SK-N-SH (cell line): ENCODE measurements at regions not wholly inside any gene's neighbourhood (a gene's known extent, or its start where the extent isn't known, plus 50 kb on each side); places are given as distances from the start of the nearest gene placed in this dataset.

ENCODE experiments used
- CTCF ChIA-PET: fragments of 300-600, 350-600 bp; formaldehyde crosslinking; extraction: SDS; loops from one replicate; lab custom pipeline; 2021; lab: Yijun Ruan, JAX
- POLR2A ChIA-PET: fragments of 350-600 bp; sonication (Branson Sonifier 250); formaldehyde crosslinking; extraction: SDS; loops from one replicate; lab custom pipeline; 2020; ENCODE audit warnings: antibody characterized with exemption, inconsistent platforms; lab: Yijun Ruan, JAX
- DNase-seq: peaks from one replicate; pipeline ENCODE4 v3.0.0; 2012
- H2AFZ ChIP-seq: fragments of 200-600 bp; sonication (generic); 2 replicates; pipeline ENCODE4 v1.8.1; 2016; ENCODE audit warnings: antibody characterized with exemption, mild to moderate bottlenecking, low read depth
- H3F3A ChIP-seq: fragments of 200-600 bp; sonication (generic); replicated peaks from 2 replicates; pipeline ENCODE3; 2016; ENCODE audit warnings: antibody characterized with exemption, mild to moderate bottlenecking; ENCODE audit not compliant: insufficient read depth
- H3K27ac ChIP-seq, 2 experiments: fragments of 200-500 bp in 1 of 2; fragments of 200-600 bp in 1 of 2; sonication (Bioruptor generic) in 1 of 2; sonication (generic), shearing (Covaris generic) in 1 of 2; 2 replicates each; pipeline versions ENCODE4 v1.5.1 to v1.6.1; 2014 to 2016; ENCODE audit warnings: low read depth in 2 of 2, inconsistent platforms in 1 of 2, low read length in 1 of 2, mild to moderate bottlenecking in 1 of 2, mixed read lengths in 1 of 2
- H3K27me3 ChIP-seq: fragments of 200-600 bp; sonication (generic), shearing (Covaris generic); 2 replicates; pipeline ENCODE4 v1.6.1; 2016; ENCODE audit warnings: mixed run types; ENCODE audit not compliant: insufficient read depth
- H3K36me3 ChIP-seq, 2 experiments: fragments of 200-500 bp in 1 of 2; fragments of 200-600 bp in 1 of 2; sonication (Bioruptor generic) in 1 of 2; sonication (generic) in 1 of 2; replicated peaks in 1 of 2; 2 replicates each; pipeline versions ENCODE3 to v1.5.1; 2014 to 2016; ENCODE audit warnings: low read length in 1 of 2, mild to moderate bottlenecking in 1 of 2; ENCODE audit not compliant: insufficient read depth in 2 of 2, control insufficient read depth in 1 of 2
- H3K4me1 ChIP-seq, 2 experiments: fragments of 200-500 bp in 1 of 2; fragments of 200-600 bp in 1 of 2; sonication (Bioruptor generic) in 1 of 2; sonication (generic), shearing (Covaris generic) in 1 of 2; 2 replicates each; pipeline versions ENCODE4 v1.5.1 to v1.6.1; 2014 to 2016; ENCODE audit warnings: low read depth in 1 of 2, low read length in 1 of 2, mixed run types in 1 of 2; ENCODE audit not compliant: insufficient read depth in 2 of 2, control insufficient read depth in 1 of 2
- H3K4me2 ChIP-seq: fragments of 200-600 bp; sonication (generic), shearing (Covaris generic); 2 replicates; pipeline ENCODE4 v1.6.1; 2017; ENCODE audit warnings: mixed run types
- H3K4me3 ChIP-seq, 2 experiments: fragments of 200-500 bp in 1 of 2; fragments of 200-600 bp in 1 of 2; sonication (Bioruptor generic) in 1 of 2; sonication (generic), shearing (Covaris generic) in 1 of 2; 2 replicates each; pipeline versions ENCODE4 v1.5.1 to v1.8.1; 2014 to 2016; ENCODE audit warnings: low read depth in 2 of 2, inconsistent platforms in 1 of 2, low read length in 1 of 2, mild to moderate bottlenecking in 1 of 2, mixed read lengths in 1 of 2, moderate library complexity in 1 of 2
- H3K79me2 ChIP-seq: fragments of 200-600 bp; sonication (generic); 2 replicates; pipeline ENCODE4 v1.8.1; 2017; ENCODE audit warnings: mild to moderate bottlenecking; ENCODE audit not compliant: insufficient read depth
- H3K9ac ChIP-seq: fragments of 200-600 bp; sonication (generic); 2 replicates; pipeline ENCODE4 v1.6.1; 2017; ENCODE audit warnings: mixed run types
- H3K9me2 ChIP-seq: fragments of 200-600 bp; sonication (generic); 2 replicates; pipeline ENCODE4 v1.6.1; 2017; ENCODE audit warnings: mixed run types
- H3K9me3 ChIP-seq: fragments of 200-600 bp; sonication (generic); 2 replicates; pipeline ENCODE4 v1.6.1; 2017; ENCODE audit warnings: mixed run types, mild to moderate bottlenecking, moderate library complexity
- H4K20me1 ChIP-seq: fragments of 200-600 bp; sonication (generic); 2 replicates; pipeline ENCODE4 v1.6.1; 2017; ENCODE audit warnings: mild to moderate bottlenecking, mixed run types; ENCODE audit not compliant: insufficient read depth
- CHD2 ChIP-seq: fragments of 150-350 bp; IDR thresholded peaks from 2 replicates; pipeline ENCODE4 v1.6.1; 2018; ENCODE audit warnings: low read length; ENCODE audit not compliant: partially characterized antibody
- EZH2phosphoT487 ChIP-seq: fragments of 200-600 bp; sonication (generic); IDR thresholded peaks from 2 replicates; pipeline ENCODE4 v1.6.1; 2017; ENCODE audit warnings: low read depth, mixed run types, mild to moderate bottlenecking, antibody characterized with exemption, moderate library complexity, borderline replicate concordance
- FOSL2 ChIP-seq: IDR thresholded peaks from 2 replicates; pipeline ENCODE4 v1.4.0; 2012; ENCODE audit warnings: low read depth, mild to moderate bottlenecking, moderate library complexity, borderline replicate concordance
- FOXJ3 ChIP-seq: sonication (generic); formaldehyde crosslinking; IDR thresholded peaks from 2 replicates; pipeline ENCODE4 v1.5.1; 2020; ENCODE audit warnings: mild to moderate bottlenecking, missing genetic modification reagents
- GABPA ChIP-seq: IDR thresholded peaks from 2 replicates; pipeline ENCODE4 v1.4.0; 2012; ENCODE audit warnings: low read depth, mild to moderate bottlenecking
- IRF3 ChIP-seq: fragments of 150-350 bp; IDR thresholded peaks from 2 replicates; pipeline ENCODE4 v1.6.1; 2016; ENCODE audit warnings: mild to moderate bottlenecking, low read depth, low read length
- JUND ChIP-seq: IDR thresholded peaks from 2 replicates; pipeline ENCODE4 v1.4.0; 2012
- NFIC ChIP-seq: IDR thresholded peaks from 2 replicates; pipeline ENCODE4 v1.4.0; 2012; ENCODE audit warnings: borderline replicate concordance
- PBX3 ChIP-seq: IDR thresholded peaks from 2 replicates; pipeline ENCODE4; 2012
- POLR2AphosphoS5 ChIP-seq: IDR thresholded peaks from 2 replicates; pipeline ENCODE4 v1.6.1; 2012; ENCODE audit warnings: low read depth, low read length
- RCOR1 ChIP-seq: fragments of 150-350 bp; IDR thresholded peaks from 2 replicates; pipeline ENCODE4 v1.6.1; 2017; ENCODE audit warnings: antibody characterized with exemption, low read length
- REST ChIP-seq: IDR thresholded peaks from 2 replicates; pipeline ENCODE4 v1.6.1; 2012; ENCODE audit warnings: mild to moderate bottlenecking, low read depth, low read length, moderate library complexity
- RFX5 ChIP-seq: IDR thresholded peaks from 2 replicates; pipeline ENCODE4 v1.6.1; 2012; ENCODE audit warnings: mild to moderate bottlenecking, improper control_type of control experiment, low read length
- RXRA ChIP-seq: IDR thresholded peaks from 2 replicates; pipeline ENCODE4 v1.4.0; 2012; ENCODE audit warnings: low read depth, mild to moderate bottlenecking, borderline replicate concordance
- SIN3A ChIP-seq: IDR thresholded peaks from 2 replicates; pipeline ENCODE4 v1.6.1; 2012; ENCODE audit warnings: low read depth, mild to moderate bottlenecking, low read length, moderate library complexity, borderline replicate concordance
- SMC3 ChIP-seq: IDR thresholded peaks from 2 replicates; pipeline ENCODE4 v1.6.1; 2012; ENCODE audit warnings: low read depth, low read length, improper control_type of control experiment
- USF1 ChIP-seq: IDR thresholded peaks from 2 replicates; pipeline ENCODE4 v1.4.0; 2012; ENCODE audit warnings: low read depth, borderline replicate concordance
- YY1 ChIP-seq: IDR thresholded peaks from 2 replicates; pipeline ENCODE4 v1.4.0; 2012; ENCODE audit warnings: low read depth, mild to moderate bottlenecking
- ZBTB33 ChIP-seq: IDR thresholded peaks from 2 replicates; pipeline ENCODE4 v1.4.0; 2012; ENCODE audit warnings: low read depth, borderline replicate concordance
- WGBS: methylation state at CpG from one replicate; pipeline ENCODE4 v1.1.6; 2017; ENCODE audit warnings: low lambda C conversion rate; 5-methylcytosine and 5-hydroxymethylcytosine counted together

GRCh38 chr12:42969355-42969754 is 379.8 kb upstream of the PRICKLE1 start:
- POLR2A ChIA-PET = no interaction called here
- H3K9me3 ChIP-seq = no peaks in the 10 kb centered on the region
- H3K4me2 ChIP-seq = no peak overlapping the region
- TF ChIP-seq SMC3 = no peak
- TF ChIP-seq ZBTB33 = no peak
- TF ChIP-seq SIN3A = no peak
- no peak for TF ChIP-seq JUND
- TF ChIP-seq RCOR1 = no peak
- TF ChIP-seq NFIC = no peak
- no peak for TF ChIP-seq FOXJ3 (CRISPR knock-in tag)
- no peak for TF ChIP-seq POLR2AphosphoS5
- TF ChIP-seq FOSL2 = no peak
- no peak for TF ChIP-seq PBX3
- no peak for TF ChIP-seq GABPA
- TF ChIP-seq EZH2phosphoT487 = no peak
- TF ChIP-seq RXRA = no peak
- TF ChIP-seq RFX5 = no peak
- no peak for TF ChIP-seq USF1
- no peak for TF ChIP-seq REST
- TF ChIP-seq IRF3 = no peak
- TF ChIP-seq YY1 = no peak
- no peak for TF ChIP-seq CHD2
- TF ChIP-seq, all 33 proteins: peak for 0
- CTCF ChIA-PET = no interaction called here
- H3K79me2 ChIP-seq = no peaks in the 10 kb centered on the region
- no peaks in the 10 kb centered on the region; a peak in 1 of 4 replicates for H3K4me1 ChIP-seq
- H3K9ac ChIP-seq = no peak overlapping the region
- H4K20me1 ChIP-seq = no peaks in the 10 kb centered on the region
- H3K36me3 ChIP-seq = no peaks in the 10 kb centered on the region
- H3K27ac ChIP-seq = no peak overlapping the region
- no peak for DNase-seq
- H3K27me3 ChIP-seq = no peaks in the 10 kb centered on the region
- no peak overlapping the region for H2AFZ ChIP-seq
- H3K4me3 ChIP-seq = no peak overlapping the region
- H3K9me2 ChIP-seq = no peaks in the 10 kb centered on the region
- WGBS = 64% methylated on average over 5 of the region's 5 CpGs
- no peaks in the 10 kb centered on the region for H3F3A ChIP-seq
